ENCODE measurements at regions not wholly inside any gene's neighbourhood (a gene's known extent, or its start where the extent isn't known, plus 50 kb on each side); places are given as distances from the start of the nearest gene placed in this dataset.

GRCh38 chr5:56710826-56711590 is 104.3 kb upstream of the MAP3K1 start:
- peak in 1 of 2 donors; percentile 21 for DNase-seq (ENCODE audit: low read depth in 1 of 2, low spot score in 1 of 2)
- Histone ChIP-seq H3K4me1 (ENCODE audit: low read depth) (peaks cover 12% of the 10 kb centered on the region), H3K36me3 (no peaks in the 10 kb centered on the region), H3K27me3 (no peaks in the 10 kb centered on the region), H3K27ac (no peak overlapping the region), H3K9me3 (ENCODE audit: low read depth) (no peaks in the 10 kb centered on the region), H3K4me3 (no peak overlapping the region)
- TF ChIP-seq CTCF (IDR thresholded peaks at IDR 0.05; ENCODE audit: low read depth, low read length): no peak

GRCh38 chr5:56706504-56706903 is 108.8 kb upstream of the MAP3K1 start:
- Histone ChIP-seq H3K36me3 (no peaks in the 10 kb centered on the region), H3K4me3 (no peak overlapping the region), H3K27me3 (no peaks in the 10 kb centered on the region), H3K27ac (no peak overlapping the region), H3K9me3 (ENCODE audit: low read depth) (no peaks in the 10 kb centered on the region), H3K4me1 (ENCODE audit: low read depth) (peaks cover 6% of the 10 kb centered on the region)
- TF ChIP-seq CTCF (IDR thresholded peaks at IDR 0.05; ENCODE audit: low read depth, low read length): no peak
- no peak for DNase-seq (ENCODE audit: low read depth in 1 of 2, low spot score in 1 of 2)

GRCh38 chr5:56705217-56705616 is 110.1 kb upstream of the MAP3K1 start:
- H3K27ac ChIP-seq: no peak overlapping the region
- no peak for TF ChIP-seq CTCF (IDR thresholded peaks at IDR 0.05; ENCODE audit: low read depth, low read length)
- H3K9me3 ChIP-seq (ENCODE audit: low read depth): no peaks in the 10 kb centered on the region
- no peaks in the 10 kb centered on the region for H3K36me3 ChIP-seq
- peaks cover 6% of the 10 kb centered on the region for H3K4me1 ChIP-seq (ENCODE audit: low read depth)
- no peaks in the 10 kb centered on the region for H3K27me3 ChIP-seq
- no peak for DNase-seq (ENCODE audit: low read depth in 1 of 2, low spot score in 1 of 2)
- no peak overlapping the region for H3K4me3 ChIP-seq

GRCh38 chr5:56703952-56704351 is 111.4 kb upstream of the MAP3K1 start:
- TF ChIP-seq CTCF (IDR thresholded peaks at IDR 0.05; ENCODE audit: low read depth, low read length): no peak
- H3K27me3 ChIP-seq: no peaks in the 10 kb centered on the region
- peaks cover 17% of the 10 kb centered on the region for H3K4me1 ChIP-seq (ENCODE audit: low read depth)
- DNase-seq (ENCODE audit: low read depth in 1 of 2, low spot score in 1 of 2): no peak
- H3K36me3 ChIP-seq: no peaks in the 10 kb centered on the region
- H3K4me3 ChIP-seq: no peak overlapping the region
- H3K27ac ChIP-seq: no peak overlapping the region
- no peaks in the 10 kb centered on the region for H3K9me3 ChIP-seq (ENCODE audit: low read depth)

GRCh38 chr5:56700711-56701110 is 114.6 kb upstream of the MAP3K1 start:
- Histone ChIP-seq H3K27ac (no peak overlapping the region), H3K27me3 (no peaks in the 10 kb centered on the region), H3K36me3 (no peaks in the 10 kb centered on the region), H3K4me1 (ENCODE audit: low read depth) (peaks cover 33% of the 10 kb centered on the region), H3K4me3 (no peak overlapping the region), H3K9me3 (ENCODE audit: low read depth) (no peaks in the 10 kb centered on the region)
- no peak for DNase-seq (ENCODE audit: low read depth in 1 of 2, low spot score in 1 of 2)
- TF ChIP-seq CTCF (IDR thresholded peaks at IDR 0.05; ENCODE audit: low read depth, low read length): no peak
